G401.6 (cell line): ENCODE measurements at regions not wholly inside any gene's neighbourhood (a gene's known extent, or its start where the extent isn't known, plus 50 kb on each side); places are given as distances from the start of the nearest gene placed in this dataset.
A peak's percentile ranks its signal among the peaks of the same experiment; 100 is the strongest.
"Not testable (repeated sequence)": the region's sequence is repeated elsewhere in the genome, so short reads cannot be mapped to it uniquely, and the experiment has no call there.

Experiments
- FAIRE-seq: peaks from 2 replicates; lab custom pipeline; 2012; peaks lifted over from hg19 to GRCh38; lab: Jason Lieb, UNC

GRCh38 chr1:43108080-43108479, 64.0 kb downstream of the EBNA1BP2 start:
- FAIRE-seq: no peak

- no peak for FAIRE-seq
Observed at GRCh38 chr1:43107664-43108063, 64.4 kb downstream of the EBNA1BP2 start.

GRCh38 chr1:43104027-43104763, 67.9 kb downstream of the EBNA1BP2 start:
- no peak for FAIRE-seq

- no peak for FAIRE-seq
Observed at GRCh38 chr1:43101061-43101460, 71.0 kb downstream of the EBNA1BP2 start.

- FAIRE-seq: no peak
Observed at GRCh38 chr1:43098200-43098599, 73.9 kb downstream of the EBNA1BP2 start.

- FAIRE-seq: not testable (repeated sequence)
Observed at GRCh38 chr1:43096528-43096927, 75.6 kb downstream of the EBNA1BP2 start.

GRCh38 chr1:43090812-43091211, 81.3 kb downstream of the EBNA1BP2 start:
- not testable (repeated sequence) for FAIRE-seq

- not testable (repeated sequence) for FAIRE-seq
Observed at GRCh38 chr1:43090157-43090556, 81.9 kb downstream of the EBNA1BP2 start.

GRCh38 chr1:43083375-43083891, 88.7 kb downstream of the EBNA1BP2 start:
- no peak for FAIRE-seq

GRCh38 chr1:43082740-43083139, 89.3 kb downstream of the EBNA1BP2 start:
- FAIRE-seq: no peak

GRCh38 chr1:43077273-43077672, 94.8 kb downstream of the EBNA1BP2 start:
- FAIRE-seq: no peak

- FAIRE-seq: no peak
Observed at GRCh38 chr1:43074709-43075108, 97.4 kb downstream of the EBNA1BP2 start.

GRCh38 chr1:43074244-43074643, 97.8 kb downstream of the EBNA1BP2 start:
- FAIRE-seq: no peak

GRCh38 chr1:43073490-43074230, 98.4 kb downstream of the EBNA1BP2 start:
- FAIRE-seq: peak; percentile 90

- FAIRE-seq: no peak
Observed at GRCh38 chr1:43072314-43072713, 99.8 kb downstream of the EBNA1BP2 start.

- no peak for FAIRE-seq
Observed at GRCh38 chr1:43071241-43071640, 100.8 kb downstream of the EBNA1BP2 start.

- no peak for FAIRE-seq
Observed at GRCh38 chr1:43069461-43070050, 102.5 kb downstream of the EBNA1BP2 start.

GRCh38 chr1:43068911-43069310, 103.2 kb downstream of the EBNA1BP2 start:
- FAIRE-seq: no peak

GRCh38 chr1:43067977-43068751, 103.9 kb downstream of the EBNA1BP2 start:
- FAIRE-seq: no peak

GRCh38 chr1:43067233-43067745, 104.8 kb downstream of the EBNA1BP2 start:
- FAIRE-seq: no peak

GRCh38 chr1:43066578-43066977, 105.5 kb downstream of the EBNA1BP2 start:
- no peak for FAIRE-seq
